ENCODE measurements at regions not wholly inside any gene's neighbourhood (a gene's known extent, or its start where the extent isn't known, plus 50 kb on each side); places are given as distances from the start of the nearest gene placed in this dataset.

DNA sequence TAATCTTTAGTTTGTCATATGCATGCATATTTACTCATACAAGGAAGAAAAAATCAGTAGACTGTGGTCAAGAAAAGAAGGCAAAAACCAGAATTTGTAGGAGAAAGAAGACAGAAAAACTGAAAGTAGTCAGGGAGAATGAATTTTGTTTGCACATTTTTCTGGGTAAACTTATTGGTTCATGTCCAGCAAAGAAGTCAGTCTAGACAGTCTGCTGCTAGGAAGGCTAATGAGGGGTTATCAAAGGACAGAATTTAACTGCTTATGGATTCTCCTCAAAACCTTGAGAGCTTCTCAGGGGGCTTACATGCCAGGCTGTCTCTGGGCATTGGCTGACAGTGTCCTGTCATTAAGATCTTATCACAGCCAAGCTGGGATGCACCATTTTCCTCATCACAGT is 293.9 kb downstream of the RPAP3 start:
- Histone ChIP-seq H4K20me1 (ENCODE audit: insufficient read depth) (no peaks in the 10 kb centered on the region), H3K9me2 (no peaks in the 10 kb centered on the region), H3K4me1 (ENCODE audit: control insufficient read depth in 1 of 2, insufficient read depth in 2 of 2, low read depth in 1 of 2, low read length in 1 of 2) (no peaks in the 10 kb centered on the region), H3K9me3 (no peaks in the 10 kb centered on the region), H3K36me3 (replicated peaks in 1 of 2; ENCODE audit: control insufficient read depth in 1 of 2, insufficient read depth in 2 of 2, low read length in 1 of 2) (no peaks in the 10 kb centered on the region), H3K27ac (ENCODE audit: low read depth in 2 of 2, low read length in 1 of 2) (no peak overlapping the region), H3K79me2 (ENCODE audit: insufficient read depth) (no peaks in the 10 kb centered on the region), H2AFZ (ENCODE audit: low read depth) (no peak overlapping the region), H3K4me2 (no peak overlapping the region), H3K4me3 (ENCODE audit: low read depth in 2 of 2, low read length in 1 of 2) (no peak overlapping the region), H3F3A (replicated peaks; ENCODE audit: insufficient read depth) (no peaks in the 10 kb centered on the region), H3K9ac (no peak overlapping the region), H3K27me3 (ENCODE audit: insufficient read depth) (peaks cover 25% of the 10 kb centered on the region; the same call in 1 of the 2 replicates)
- POLR2A ChIA-PET: no interaction called here
- CTCF ChIA-PET: no interaction called here
- no peak for DNase-seq
- no peak for TF ChIP-seq GATA2 (CRISPR knock-in tag; IDR thresholded peaks at IDR 0.05)
- TF ChIP-seq JUND (IDR thresholded peaks at IDR 0.05): no peak
- no peak for TF ChIP-seq GABPA (IDR thresholded peaks at IDR 0.05; ENCODE audit: low read depth)
- TF ChIP-seq, protein P1, sequence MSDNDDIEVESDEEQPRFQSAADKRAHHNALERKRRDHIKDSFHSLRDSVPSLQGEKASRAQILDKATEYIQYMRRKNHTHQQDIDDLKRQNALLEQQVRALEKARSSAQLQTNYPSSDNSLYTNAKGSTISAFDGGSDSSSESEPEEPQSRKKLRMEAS (IDR thresholded peaks at IDR 0.05; ENCODE audit: low read depth): no peak
- TF ChIP-seq, protein P2, sequence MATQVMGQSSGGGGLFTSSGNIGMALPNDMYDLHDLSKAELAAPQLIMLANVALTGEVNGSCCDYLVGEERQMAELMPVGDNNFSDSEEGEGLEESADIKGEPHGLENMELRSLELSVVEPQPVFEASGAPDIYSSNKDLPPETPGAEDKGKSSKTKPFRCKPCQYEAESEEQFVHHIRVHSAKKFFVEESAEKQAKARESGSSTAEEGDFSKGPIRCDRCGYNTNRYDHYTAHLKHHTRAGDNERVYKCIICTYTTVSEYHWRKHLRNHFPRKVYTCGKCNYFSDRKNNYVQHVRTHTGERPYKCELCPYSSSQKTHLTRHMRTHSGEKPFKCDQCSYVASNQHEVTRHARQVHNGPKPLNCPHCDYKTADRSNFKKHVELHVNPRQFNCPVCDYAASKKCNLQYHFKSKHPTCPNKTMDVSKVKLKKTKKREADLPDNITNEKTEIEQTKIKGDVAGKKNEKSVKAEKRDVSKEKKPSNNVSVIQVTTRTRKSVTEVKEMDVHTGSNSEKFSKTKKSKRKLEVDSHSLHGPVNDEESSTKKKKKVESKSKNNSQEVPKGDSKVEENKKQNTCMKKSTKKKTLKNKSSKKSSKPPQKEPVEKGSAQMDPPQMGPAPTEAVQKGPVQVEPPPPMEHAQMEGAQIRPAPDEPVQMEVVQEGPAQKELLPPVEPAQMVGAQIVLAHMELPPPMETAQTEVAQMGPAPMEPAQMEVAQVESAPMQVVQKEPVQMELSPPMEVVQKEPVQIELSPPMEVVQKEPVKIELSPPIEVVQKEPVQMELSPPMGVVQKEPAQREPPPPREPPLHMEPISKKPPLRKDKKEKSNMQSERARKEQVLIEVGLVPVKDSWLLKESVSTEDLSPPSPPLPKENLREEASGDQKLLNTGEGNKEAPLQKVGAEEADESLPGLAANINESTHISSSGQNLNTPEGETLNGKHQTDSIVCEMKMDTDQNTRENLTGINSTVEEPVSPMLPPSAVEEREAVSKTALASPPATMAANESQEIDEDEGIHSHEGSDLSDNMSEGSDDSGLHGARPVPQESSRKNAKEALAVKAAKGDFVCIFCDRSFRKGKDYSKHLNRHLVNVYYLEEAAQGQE (IDR thresholded peaks at IDR 0.05; ENCODE audit: low read depth, low read length): no peak
- TF ChIP-seq MXI1 (IDR thresholded peaks at IDR 0.05; ENCODE audit: low read depth, low read length): no peak
- TF ChIP-seq NFIC (IDR thresholded peaks at IDR 0.05; ENCODE audit: borderline replicate concordance): no peak
- TF ChIP-seq FOSL2 (IDR thresholded peaks at IDR 0.05; ENCODE audit: borderline replicate concordance, low read depth): no peak
- TF ChIP-seq TAF1 (IDR thresholded peaks at IDR 0.05; ENCODE audit: borderline replicate concordance, low read depth, low read length): no peak
- no peak for TF ChIP-seq RXRA (IDR thresholded peaks at IDR 0.05; ENCODE audit: borderline replicate concordance, low read depth)
- TF ChIP-seq, protein P3, sequence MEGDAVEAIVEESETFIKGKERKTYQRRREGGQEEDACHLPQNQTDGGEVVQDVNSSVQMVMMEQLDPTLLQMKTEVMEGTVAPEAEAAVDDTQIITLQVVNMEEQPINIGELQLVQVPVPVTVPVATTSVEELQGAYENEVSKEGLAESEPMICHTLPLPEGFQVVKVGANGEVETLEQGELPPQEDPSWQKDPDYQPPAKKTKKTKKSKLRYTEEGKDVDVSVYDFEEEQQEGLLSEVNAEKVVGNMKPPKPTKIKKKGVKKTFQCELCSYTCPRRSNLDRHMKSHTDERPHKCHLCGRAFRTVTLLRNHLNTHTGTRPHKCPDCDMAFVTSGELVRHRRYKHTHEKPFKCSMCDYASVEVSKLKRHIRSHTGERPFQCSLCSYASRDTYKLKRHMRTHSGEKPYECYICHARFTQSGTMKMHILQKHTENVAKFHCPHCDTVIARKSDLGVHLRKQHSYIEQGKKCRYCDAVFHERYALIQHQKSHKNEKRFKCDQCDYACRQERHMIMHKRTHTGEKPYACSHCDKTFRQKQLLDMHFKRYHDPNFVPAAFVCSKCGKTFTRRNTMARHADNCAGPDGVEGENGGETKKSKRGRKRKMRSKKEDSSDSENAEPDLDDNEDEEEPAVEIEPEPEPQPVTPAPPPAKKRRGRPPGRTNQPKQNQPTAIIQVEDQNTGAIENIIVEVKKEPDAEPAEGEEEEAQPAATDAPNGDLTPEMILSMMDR (IDR thresholded peaks at IDR 0.05): no peak
- no peak for TF ChIP-seq MEF2A (IDR thresholded peaks at IDR 0.05; ENCODE audit: borderline replicate concordance, low read depth)
- no peak for TF ChIP-seq RAD21 (IDR thresholded peaks at IDR 0.05; ENCODE audit: low read length)
- no peak for TF ChIP-seq EZH2phosphoT487 (IDR thresholded peaks at IDR 0.05; ENCODE audit: borderline replicate concordance, low read depth)
- TF ChIP-seq SMC3 (IDR thresholded peaks at IDR 0.05; ENCODE audit: low read depth, low read length): no peak
- no peak for TF ChIP-seq SIN3A (IDR thresholded peaks at IDR 0.05; ENCODE audit: borderline replicate concordance, low read depth, low read length)
- TF ChIP-seq, protein P4, sequence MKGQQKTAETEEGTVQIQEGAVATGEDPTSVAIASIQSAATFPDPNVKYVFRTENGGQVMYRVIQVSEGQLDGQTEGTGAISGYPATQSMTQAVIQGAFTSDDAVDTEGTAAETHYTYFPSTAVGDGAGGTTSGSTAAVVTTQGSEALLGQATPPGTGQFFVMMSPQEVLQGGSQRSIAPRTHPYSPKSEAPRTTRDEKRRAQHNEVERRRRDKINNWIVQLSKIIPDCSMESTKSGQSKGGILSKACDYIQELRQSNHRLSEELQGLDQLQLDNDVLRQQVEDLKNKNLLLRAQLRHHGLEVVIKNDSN (IDR thresholded peaks at IDR 0.05; ENCODE audit: borderline replicate concordance, low read depth): no peak
- TF ChIP-seq, protein P5, sequence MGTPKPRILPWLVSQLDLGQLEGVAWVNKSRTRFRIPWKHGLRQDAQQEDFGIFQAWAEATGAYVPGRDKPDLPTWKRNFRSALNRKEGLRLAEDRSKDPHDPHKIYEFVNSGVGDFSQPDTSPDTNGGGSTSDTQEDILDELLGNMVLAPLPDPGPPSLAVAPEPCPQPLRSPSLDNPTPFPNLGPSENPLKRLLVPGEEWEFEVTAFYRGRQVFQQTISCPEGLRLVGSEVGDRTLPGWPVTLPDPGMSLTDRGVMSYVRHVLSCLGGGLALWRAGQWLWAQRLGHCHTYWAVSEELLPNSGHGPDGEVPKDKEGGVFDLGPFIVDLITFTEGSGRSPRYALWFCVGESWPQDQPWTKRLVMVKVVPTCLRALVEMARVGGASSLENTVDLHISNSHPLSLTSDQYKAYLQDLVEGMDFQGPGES (IDR thresholded peaks at IDR 0.05; ENCODE audit: low read depth, low read length): no peak

Data from SK-N-SH (cell line).